NCI-H1436 (cell line): ENCODE measurements at regions not wholly inside any gene's neighbourhood (a gene's known extent, or its start where the extent isn't known, plus 50 kb on each side); places are given as distances from the start of the nearest gene placed in this dataset.
A peak's percentile ranks its signal among the peaks of the same experiment; 100 is the strongest.
"Not testable (repeated sequence)": the region's sequence is repeated elsewhere in the genome, so short reads cannot be mapped to it uniquely, and the experiment has no call there.

Experiments used
- DNase-seq: peaks from one replicate; lab custom pipeline; 2025; lab: John Stamatoyannopoulos, UW

DNA sequence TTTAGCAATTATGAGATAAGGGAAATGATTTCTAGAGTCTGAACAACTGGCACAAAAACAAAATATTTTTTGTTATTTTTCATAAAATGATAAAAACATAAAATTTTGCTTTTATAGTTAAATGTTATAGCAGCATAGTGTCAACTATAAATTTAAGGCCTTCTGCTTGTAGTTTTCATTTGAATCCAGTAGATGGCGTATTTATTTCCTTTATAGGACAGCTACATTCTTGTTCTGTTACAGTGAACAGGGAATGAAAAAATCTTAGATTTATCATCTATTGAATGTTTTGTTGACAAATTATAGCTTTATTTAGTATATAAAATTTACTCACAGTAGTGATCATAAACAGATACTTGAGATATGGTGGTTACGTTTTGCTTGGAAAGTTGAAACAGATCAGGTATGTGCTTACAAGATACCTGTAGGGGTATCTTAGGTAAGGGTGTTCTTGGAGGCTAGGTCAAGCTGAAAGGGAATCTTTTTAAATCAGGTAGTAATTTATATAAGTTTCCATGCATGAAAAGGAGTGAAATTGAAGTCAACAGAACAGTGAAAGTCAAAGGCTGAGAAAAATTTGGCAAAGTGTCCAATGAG, 239.3 kb upstream of the GRIN3A start:
- peak; percentile 39 for DNase-seq

DNA sequence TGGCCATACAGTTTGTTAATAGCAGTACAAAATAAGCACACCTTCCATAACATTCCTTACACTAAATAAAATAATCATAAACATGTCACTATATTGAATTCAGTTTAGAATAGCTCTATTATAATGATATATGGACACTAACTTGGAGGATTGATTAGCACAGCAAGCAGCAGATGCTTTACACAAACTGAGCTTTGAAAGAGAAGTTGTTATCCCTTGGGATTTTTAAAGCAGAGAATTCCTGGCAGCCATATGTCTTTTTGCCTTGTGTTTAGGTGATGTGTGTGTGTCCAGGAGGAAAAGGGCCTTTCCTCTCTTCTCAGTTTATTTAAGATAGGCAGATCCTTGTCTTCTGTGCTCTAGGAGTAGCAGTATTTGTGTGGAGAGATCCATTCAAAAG, 232.2 kb upstream of the GRIN3A start:
- DNase-seq, result no peak

DNA sequence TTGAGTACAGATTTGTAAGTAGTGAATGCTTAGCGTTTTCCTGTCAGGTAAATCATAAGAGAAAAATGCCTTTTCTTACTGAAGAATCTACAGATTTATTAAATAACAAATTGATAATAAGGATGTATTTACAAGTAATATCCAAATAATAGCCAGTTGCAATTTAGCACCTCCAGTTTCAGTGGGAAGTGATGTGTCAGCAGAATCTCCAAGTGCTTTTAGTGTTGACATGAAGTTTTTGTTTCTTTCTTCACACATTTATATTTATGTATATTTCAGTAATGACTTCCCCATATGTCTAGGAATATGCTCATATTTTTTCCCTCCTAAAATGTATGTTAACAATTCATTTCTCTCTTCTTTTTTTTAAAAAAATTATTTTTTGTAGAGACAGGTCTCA, 229.9 kb upstream of the GRIN3A start:
- DNase-seq, result no peak

DNA sequence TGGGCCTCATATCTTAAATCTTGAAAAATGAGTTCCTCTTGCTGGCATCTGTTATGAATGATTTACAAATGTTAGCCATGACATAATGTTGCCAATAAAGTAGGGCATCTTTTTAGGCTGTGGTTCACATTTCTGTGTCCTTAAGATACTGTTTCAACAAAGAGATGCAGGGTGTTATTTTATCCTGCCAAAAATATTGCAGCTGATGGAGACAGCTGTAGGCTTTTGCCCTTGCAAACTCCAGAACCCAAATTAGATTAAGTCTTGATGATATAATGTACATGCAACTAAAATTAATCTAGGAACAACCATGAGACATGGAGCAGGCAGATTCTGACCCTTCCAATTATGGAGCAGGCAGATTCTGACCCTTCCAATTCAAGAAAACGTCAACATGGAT, 228.2 kb upstream of the GRIN3A start:
- DNase-seq, result no peak

DNA sequence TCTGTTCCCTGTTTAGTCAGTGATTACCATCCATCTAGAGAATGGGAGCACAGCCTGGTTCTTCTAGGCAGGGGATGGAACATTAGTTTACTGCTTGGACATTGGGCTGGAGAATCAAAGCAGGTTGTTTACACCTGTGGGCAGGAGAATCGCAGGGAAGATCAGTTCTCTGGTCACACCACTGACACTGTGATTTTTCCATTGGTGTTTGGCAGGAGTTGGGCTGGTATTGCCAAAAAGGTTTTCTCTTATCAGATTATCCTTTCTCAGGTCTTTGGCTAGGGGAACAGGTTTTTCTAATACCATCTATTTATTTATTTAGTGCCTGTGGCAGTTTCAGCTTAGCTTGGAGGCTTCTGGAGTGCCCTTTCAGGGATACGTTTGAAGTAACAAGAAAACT, 219.3 kb upstream of the GRIN3A start:
- no peak for DNase-seq

DNA sequence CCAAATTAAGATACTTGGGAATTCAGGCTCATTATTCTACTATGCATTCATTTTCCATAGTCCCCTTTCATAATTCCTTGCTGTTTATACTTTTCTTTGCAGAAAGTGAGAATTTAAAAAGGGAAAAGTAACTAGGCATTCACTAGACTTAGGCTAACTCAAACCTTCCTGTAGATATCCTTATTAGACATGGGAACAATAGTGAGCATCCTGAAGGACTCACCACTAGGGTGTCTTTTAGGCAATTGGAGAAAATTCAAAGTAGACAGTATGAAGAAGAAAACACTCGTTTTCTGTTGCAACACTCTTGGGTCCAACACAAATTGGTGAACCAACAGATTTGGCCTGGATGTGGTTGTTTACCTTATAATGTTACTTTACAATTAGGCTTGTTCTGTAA, 213.2 kb upstream of the GRIN3A start:
- no peak for DNase-seq

DNA sequence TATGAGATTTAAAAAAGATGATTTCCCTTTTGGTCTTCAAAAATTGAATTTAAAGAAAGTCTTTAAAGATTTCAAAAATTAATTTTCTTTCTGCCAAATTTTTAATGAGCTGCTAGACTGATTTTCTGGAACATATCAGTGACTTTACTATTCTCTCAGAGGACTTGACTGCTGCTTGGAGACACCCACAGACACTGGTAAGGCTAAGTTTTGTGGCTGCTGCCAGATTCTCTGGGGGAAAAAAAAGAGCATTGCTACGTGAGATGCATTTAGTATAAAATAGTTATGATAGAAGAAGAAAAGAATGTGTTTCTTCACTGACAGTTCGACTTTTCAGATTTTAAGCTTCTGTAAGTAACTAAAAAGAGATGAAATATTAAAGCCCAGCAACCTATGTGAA, 193.3 kb upstream of the GRIN3A start:
- DNase-seq, result no peak

DNA sequence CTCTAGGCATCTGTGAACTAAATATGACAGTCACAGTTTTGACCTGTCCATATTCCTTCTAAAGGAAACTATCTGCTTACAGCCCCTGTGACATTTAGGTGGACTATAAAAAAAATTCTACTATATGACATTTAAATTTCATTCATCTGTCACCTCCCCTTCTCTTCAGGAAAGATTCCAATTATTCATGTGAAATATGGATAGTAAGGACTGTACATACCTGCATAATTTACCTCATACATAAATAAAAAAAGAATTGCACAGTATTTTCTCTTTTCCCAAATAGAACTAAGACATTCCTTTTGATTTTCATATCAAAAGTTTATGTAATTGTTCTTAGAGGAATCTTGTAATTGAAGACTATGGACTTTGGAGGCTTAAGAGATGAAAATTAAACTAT, 192.3 kb upstream of the GRIN3A start:
- DNase-seq, result no peak

DNA sequence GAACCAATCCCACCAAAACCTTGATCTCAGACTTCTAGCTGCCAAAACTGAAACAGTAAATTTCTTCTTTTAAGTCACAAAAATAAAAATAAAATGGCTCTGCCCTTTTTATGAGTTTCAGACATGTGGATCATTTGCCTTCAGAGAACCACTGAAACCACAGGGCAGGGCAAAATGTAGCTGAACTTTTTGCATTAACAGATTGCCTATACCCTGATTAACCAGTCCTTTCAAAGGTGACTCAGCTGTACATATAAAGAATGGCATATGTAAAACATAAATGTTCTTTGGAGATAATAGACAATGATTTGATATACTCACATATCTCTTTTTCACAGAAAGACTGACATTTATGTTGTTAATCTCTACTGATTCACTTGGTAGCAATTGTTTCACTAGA, 187.1 kb upstream of the GRIN3A start:
- DNase-seq, result no peak

DNA sequence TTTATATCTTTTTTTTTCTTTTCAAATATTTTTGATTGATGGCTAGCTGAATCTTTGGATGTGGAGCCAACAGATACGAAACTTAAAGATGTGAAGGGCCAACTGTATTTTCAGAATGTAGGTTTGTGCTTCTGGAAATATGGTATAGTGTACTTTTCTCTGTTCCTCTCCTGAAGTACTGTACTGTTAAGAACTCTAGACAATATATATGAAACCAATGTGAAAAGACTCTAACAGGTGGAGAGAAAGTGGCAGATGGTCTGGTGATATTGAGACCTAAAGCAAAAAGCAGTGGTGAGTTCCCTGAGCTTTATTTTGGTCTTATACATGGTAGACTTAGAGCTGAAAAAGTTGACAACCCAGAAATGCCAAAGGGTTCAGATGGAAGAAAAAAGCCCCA, 185.0 kb upstream of the GRIN3A start:
- DNase-seq, result no peak

DNA sequence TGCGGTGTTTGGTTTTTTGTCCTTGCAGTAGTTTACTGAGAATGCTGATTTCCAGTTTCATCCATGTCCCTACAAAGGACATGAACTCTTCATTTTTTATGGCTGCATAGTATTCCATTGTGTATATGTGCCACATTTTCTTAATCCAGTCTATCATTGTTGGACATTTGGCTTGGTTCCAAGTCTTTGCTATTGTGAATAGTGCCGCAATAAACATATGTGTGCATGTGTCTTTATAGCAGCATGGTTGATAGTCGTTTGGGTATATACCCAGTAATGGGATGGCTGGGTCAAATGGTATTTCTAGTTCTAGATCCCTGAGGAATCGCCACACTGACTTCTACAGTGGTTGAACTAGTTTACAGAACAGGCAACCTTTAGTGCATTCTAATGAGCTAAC, 178.5 kb upstream of the GRIN3A start:
- not testable (repeated sequence) for DNase-seq

DNA sequence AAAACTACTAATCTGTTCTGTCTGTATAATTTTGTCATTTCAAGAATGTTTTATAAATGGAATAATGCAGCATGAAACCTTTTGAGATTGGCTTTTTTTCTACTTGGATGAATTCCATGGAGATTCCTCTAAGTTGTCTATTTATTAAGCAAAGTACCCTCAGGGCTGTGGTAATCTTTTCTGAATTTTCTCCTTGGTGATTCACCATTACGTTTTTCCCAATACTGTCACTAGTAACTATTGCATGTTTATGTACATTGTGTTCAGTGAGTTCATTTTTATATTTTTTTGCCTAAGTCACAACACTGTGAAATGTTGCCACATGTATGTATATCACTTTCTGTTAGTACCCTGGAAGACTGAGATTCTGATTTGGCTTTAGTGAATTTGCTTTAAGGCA, 177.0 kb upstream of the GRIN3A start:
- DNase-seq, result no peak

DNA sequence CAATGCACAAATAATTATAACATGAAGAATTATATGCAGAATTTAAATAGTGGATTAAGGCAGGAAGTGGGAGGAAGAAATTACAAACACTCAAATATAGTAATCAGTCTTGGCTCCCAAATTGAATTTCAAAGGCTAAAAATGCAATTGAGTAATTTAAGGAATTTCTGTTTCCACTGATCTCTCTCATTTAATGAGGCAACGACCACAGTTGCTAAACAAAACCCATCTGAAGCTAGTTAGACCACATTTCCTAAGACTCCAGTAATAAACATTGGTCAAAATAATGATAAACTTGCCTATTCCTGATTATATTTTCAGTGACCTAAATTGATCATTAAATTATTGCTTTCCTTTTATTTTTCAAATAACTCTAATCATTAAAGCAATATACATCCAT, 174.3 kb upstream of the GRIN3A start:
- no peak for DNase-seq

DNA sequence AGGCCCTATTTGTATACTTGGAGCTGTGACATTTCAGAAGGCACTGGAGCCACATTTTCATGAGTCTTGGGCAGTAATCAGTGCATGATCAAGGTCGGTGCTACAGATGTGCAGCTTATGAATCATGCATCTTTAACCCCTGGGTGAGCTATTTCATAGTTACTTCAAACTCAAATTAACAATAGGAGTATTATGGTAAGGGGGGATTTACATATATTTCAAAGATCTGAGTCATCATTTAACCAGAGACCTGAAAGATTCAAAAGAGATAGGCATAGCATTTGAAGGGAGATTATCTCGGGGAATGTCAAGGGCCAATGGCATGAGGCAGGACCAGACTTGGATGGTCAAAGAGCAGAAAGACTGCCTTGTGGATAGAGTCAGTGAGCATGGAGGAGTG, 169.0 kb upstream of the GRIN3A start:
- no peak for DNase-seq

DNA sequence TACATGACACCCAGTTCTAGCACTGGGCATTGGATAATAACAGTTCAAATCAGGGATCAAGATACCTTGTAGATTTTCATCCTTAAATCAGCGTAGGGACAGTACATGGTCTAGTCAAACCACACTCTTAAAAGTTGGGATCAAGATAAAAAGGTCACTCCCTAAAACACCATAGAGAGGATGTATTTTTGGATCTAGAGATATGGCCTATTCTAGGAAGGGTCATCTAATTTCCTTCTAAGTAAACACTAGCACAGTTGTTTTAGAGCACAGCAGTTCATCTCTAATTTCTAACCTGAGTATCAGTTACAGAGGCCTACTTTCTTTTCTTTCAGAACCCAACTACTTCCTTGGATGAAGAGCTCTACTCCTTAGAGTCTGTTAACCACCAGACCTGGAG, 166.4 kb upstream of the GRIN3A start:
- no peak for DNase-seq

DNA sequence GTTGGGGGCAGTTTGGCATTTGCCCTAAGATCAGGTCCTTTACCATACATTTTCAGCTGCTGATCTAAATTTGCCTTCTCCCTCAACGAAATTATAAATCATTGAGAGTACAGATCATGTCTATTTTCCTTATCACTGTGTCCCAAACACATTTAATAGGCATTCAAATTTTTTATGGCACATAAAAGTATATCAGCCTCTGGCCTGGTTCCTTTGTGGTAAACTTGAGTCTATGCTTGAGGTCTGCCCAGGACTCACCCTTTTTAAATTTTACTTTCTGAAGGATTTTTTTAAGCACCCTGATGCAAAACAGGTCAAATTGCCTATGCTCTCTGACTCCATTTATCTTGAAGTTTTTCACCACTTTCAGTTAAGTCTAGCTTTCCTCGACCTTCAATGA, 163.6 kb upstream of the GRIN3A start:
- no peak for DNase-seq

DNA sequence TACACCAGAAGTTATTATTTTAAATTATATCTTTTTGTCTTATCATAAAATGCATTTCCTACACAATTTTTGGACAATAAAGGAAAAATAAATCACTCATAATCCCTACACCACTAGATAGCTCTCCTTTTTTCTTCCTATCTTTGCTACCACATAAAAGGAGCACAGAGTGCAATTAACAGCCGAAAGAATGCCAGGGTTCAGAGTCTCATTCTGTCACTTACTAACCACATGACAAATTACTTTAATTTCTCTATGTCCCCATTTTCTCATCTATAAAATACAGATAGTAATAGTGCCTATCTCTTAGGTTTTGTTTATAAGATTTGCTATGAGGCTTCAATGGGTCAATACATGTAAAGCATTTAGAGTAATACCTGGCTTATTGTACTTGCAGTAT, 158.7 kb upstream of the GRIN3A start:
- DNase-seq, result no peak

DNA sequence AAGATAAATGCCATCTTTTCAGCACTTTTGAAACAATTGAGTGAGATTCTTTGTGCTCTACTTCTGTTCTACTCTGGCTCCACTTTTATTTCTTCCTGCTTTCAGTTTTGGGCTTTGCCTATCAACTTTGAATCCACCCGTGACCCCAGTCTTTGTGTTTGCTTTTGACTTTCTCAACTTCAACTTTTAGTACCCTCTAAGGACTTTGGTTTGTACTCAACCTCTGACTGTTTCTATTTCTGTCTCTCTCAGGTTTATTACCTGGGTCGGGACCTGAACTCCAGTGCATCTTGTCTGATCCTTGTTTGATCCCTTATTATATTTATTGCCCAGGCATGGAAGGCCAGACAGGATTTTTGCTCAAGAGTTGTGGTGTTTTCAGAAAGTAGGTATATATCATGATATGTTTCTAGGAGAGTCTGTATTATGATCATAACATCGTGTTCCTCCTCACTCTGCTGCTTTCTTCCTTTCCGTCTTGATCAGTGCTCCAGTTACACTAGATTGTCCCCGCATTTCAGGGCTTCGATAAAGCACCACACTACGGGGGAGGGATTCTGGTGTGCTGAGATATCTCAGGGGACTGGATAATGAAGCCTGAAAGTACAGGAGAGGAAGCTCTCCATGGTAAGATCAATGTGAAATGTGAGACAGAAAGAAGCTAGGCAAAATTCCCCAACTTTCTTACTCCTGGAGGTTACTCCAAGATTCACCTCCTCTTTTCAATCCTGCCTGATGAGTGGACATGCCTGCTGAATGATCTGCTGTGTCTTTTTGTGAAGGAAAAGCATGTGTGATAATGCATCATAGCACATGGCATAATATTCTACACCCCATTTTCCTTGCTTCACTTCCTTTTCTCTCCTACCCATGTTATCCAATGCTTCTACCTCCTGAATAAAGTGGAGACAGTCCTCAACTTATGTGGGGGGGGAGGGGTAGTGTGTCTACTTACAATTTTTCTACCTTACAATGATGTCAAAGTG, 155.5 kb upstream of the GRIN3A start:
- no peak for DNase-seq

DNA sequence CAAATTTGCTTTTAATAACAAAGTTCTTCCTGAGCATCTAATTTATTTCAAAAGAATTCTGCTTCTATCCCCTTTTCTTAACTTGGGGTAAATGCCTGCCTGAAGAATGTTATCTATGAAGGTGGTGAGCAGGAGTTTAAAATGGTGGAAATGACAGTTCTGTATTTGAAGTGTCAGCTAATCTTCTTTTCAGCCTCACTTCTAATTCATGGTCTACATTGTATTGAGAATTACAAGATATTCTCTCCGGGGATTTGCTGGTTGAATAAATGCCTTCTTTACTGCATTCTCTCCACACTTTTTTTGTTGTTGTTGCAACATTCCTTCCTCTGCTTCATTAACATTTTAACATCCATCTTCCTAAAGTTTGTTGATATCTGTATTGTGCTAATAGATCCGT, 143.1 kb upstream of the GRIN3A start:
- DNase-seq, result no peak

DNA sequence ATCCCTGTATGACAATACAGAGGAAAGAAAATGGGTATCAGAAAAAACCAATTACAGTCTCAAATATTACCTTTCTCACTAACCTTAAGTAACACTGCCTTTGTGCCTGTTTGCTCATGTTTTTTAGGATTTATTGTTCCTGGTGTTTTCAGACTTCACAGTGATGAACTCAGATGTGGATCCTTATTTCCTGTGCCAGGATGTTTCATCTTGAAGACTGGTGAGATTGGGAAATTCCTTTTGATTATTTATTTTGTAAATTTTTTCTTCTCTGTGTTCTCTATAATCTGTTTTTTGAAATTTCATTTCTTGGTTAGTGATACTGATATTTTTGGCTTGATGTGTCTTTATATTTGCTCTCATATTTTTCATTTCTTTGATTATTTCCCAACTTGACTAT, 142.4 kb upstream of the GRIN3A start:
- DNase-seq, result no peak

DNA sequence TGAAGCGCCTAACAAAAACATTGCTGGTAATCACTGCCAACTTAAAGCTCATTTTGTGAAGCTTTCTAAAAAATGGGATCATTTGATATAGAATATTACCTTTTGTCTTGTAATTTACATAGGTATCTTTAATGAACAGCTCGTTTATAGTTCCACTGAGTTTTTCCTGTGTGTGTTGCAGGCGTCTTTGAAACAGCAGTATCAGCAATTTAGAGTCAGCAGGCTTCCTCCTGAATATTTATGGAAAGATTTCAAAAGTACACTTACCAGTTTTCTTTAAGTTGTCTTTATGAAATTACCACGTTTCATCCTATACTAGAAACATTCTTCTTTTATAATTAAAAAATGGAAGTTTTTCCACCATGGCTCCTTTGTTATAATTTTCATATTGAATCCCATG, 140.3 kb upstream of the GRIN3A start:
- DNase-seq, result no peak

DNA sequence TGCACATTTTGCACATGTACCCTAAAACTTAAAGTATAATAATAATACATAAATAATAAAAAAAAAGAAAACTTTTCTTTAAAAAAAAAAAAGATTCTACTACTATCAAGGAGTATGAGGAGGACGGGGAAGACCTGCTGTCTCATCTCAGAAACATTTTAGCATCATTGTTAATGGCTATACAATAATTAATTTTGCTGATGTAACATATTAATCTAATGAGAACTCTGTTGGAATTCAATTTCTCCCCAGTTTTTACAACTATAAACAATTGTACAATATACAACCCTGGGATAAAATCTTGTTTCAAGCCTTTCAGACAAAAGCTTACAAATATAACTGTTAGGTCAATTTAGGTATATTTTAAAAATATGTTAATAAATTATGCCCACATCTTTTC, 139.0 kb upstream of the GRIN3A start:
- no peak for DNase-seq

DNA sequence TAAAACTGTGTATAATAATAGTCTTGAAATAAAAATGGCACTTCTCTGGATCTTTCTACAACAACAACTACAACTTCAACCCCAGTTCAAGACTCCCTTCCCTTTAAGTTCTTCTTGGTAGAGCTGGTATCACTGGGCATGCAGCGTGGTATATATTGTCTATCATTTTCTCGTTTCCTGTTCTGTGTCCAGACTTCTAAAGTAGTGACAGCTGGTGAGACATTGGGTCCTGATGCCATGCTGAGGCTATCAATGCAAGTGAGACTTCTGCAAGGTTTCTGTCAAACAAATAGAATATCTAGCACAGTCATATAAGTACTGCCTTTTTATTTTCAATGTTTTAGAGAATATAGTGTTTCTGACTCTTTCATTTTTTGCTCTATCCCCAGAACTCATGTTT, 123.0 kb upstream of the GRIN3A start:
- DNase-seq, result no peak

DNA sequence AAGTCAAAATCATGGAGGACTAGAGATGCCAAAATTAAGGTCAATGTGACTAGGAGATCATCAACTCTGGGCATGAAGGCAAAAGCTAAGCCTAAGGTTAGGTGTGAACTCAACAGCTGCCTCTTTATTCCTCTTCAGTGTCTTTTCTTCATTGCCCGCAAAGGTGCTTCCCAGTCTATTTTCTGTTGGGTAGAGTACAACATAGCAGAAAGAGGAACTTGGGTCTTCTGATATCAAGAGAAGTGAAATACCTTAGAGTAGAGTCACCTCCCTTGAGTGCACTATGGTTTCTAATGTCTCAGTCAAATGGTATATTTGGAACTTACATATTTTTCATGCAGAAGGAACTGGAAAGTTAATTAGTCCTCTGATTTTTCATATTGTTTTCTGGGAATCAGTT, 122.5 kb upstream of the GRIN3A start:
- DNase-seq, result no peak
